ENCODE measurements at regions not wholly inside any gene's neighbourhood (a gene's known extent, or its start where the extent isn't known, plus 50 kb on each side); places are given as distances from the start of the nearest gene placed in this dataset.

- no peak overlapping the region for H2BK120ac ChIP-seq (ENCODE audit: low read depth, low read length)
Observed at GRCh38 chr10:1944487-1944886, 207.2 kb upstream of the ADARB2 start.

GRCh38 chr10:1942478-1942877, 205.2 kb upstream of the ADARB2 start:
- no peak overlapping the region for H3K27ac ChIP-seq (replicated peaks; ENCODE audit: low read length)
- H4K8ac ChIP-seq (ENCODE audit: low read depth, low read length): no peak overlapping the region
- no peaks in the 10 kb centered on the region for H3K27me3 ChIP-seq (ENCODE audit: control insufficient read depth in 3 of 3, insufficient read depth in 3 of 3, low read depth in 1 of 3, low read length in 3 of 3)
- no peak overlapping the region for H3K23ac ChIP-seq (ENCODE audit: low read depth, low read length, poor library complexity)
- H3K4me1 ChIP-seq (ENCODE audit: control insufficient read depth in 2 of 2, insufficient read depth in 1 of 2, low read depth in 1 of 2, low read length in 2 of 2): no peaks in the 10 kb centered on the region
- H3K9me3 ChIP-seq (replicated peaks in 1 of 2; ENCODE audit: control insufficient read depth in 2 of 2, insufficient read depth in 1 of 2, low read depth in 1 of 2, low read length in 2 of 2): no peaks in the 10 kb centered on the region
- no peaks in the 10 kb centered on the region for H3K36me3 ChIP-seq (replicated peaks in 1 of 2; ENCODE audit: control insufficient read depth in 2 of 2, insufficient read depth in 2 of 2, low read length in 2 of 2)
- H2AFZ ChIP-seq (ENCODE audit: low read length): no peak overlapping the region
- H4K91ac ChIP-seq (ENCODE audit: low read depth, low read length, poor library complexity): no peak overlapping the region
- H3K79me1 ChIP-seq (ENCODE audit: low read depth, low read length): no peaks in the 10 kb centered on the region
- no peak overlapping the region for H3K4ac ChIP-seq (ENCODE audit: low read length)
- H2BK15ac ChIP-seq (ENCODE audit: low read length): no peak overlapping the region
- no peak overlapping the region for H2BK5ac ChIP-seq (ENCODE audit: low read length)
- no peak overlapping the region for H3K14ac ChIP-seq (ENCODE audit: low read length)
- H3K4me2 ChIP-seq (ENCODE audit: insufficient read depth, low read length, poor library complexity, severe bottlenecking): no peak overlapping the region
- no peak overlapping the region for H3K4me3 ChIP-seq (ENCODE audit: low read length in 2 of 2)
- no peak overlapping the region for H2BK120ac ChIP-seq (ENCODE audit: low read depth, low read length)
- H3K18ac ChIP-seq (ENCODE audit: low read length): no peak overlapping the region
- no peak overlapping the region for H2AK5ac ChIP-seq (ENCODE audit: low read depth, low read length)
- DNase-seq (ENCODE audit: low spot score): no peak
- no peak overlapping the region for H3K9ac ChIP-seq (ENCODE audit: low read depth, low read length, poor library complexity)
- no peak overlapping the region for H2BK12ac ChIP-seq (ENCODE audit: low read length)
- WGBS, 2 donors (ENCODE audit: extremely low coverage in 2 of 2, insufficient read length in 2 of 2, insufficient replicate concordance in 1 of 2): no CpG with 5 or more reads among the region's 7 CpGs

More at GRCh38 chr10:1944487-1944886, 207.2 kb upstream of the ADARB2 start:
- H3K9me3 ChIP-seq (replicated peaks in 1 of 2; ENCODE audit: control insufficient read depth in 2 of 2, insufficient read depth in 1 of 2, low read depth in 1 of 2, low read length in 2 of 2): no peaks in the 10 kb centered on the region
- H3K4me2 ChIP-seq (ENCODE audit: insufficient read depth, low read length, poor library complexity, severe bottlenecking): no peak overlapping the region
- H4K91ac ChIP-seq (ENCODE audit: low read depth, low read length, poor library complexity): no peak overlapping the region
- no peaks in the 10 kb centered on the region for H3K4me1 ChIP-seq (ENCODE audit: control insufficient read depth in 2 of 2, insufficient read depth in 1 of 2, low read depth in 1 of 2, low read length in 2 of 2)
- no peak overlapping the region for H3K27ac ChIP-seq (replicated peaks; ENCODE audit: low read length)
- WGBS, 2 donors (ENCODE audit: extremely low coverage in 2 of 2, insufficient read length in 2 of 2, insufficient replicate concordance in 1 of 2): no CpG with 5 or more reads among the region's 11 CpGs
- no peak overlapping the region for H2AK5ac ChIP-seq (ENCODE audit: low read depth, low read length)
- no peak overlapping the region for H2AFZ ChIP-seq (ENCODE audit: low read length)
- H3K4ac ChIP-seq (ENCODE audit: low read length): no peak overlapping the region
- no peak overlapping the region for H3K23ac ChIP-seq (ENCODE audit: low read depth, low read length, poor library complexity)
- H3K4me3 ChIP-seq (ENCODE audit: low read length in 2 of 2): no peak overlapping the region
- no peaks in the 10 kb centered on the region for H3K27me3 ChIP-seq (ENCODE audit: control insufficient read depth in 3 of 3, insufficient read depth in 3 of 3, low read depth in 1 of 3, low read length in 3 of 3)
- no peak overlapping the region for H3K18ac ChIP-seq (ENCODE audit: low read length)
- H4K8ac ChIP-seq (ENCODE audit: low read depth, low read length): no peak overlapping the region
- no peak overlapping the region for H2BK12ac ChIP-seq (ENCODE audit: low read length)
- H3K9ac ChIP-seq (ENCODE audit: low read depth, low read length, poor library complexity): no peak overlapping the region
- no peaks in the 10 kb centered on the region for H3K79me1 ChIP-seq (ENCODE audit: low read depth, low read length)
- no peak for DNase-seq (ENCODE audit: low spot score)
- no peak overlapping the region for H2BK5ac ChIP-seq (ENCODE audit: low read length)
- no peak overlapping the region for H3K14ac ChIP-seq (ENCODE audit: low read length)
- no peaks in the 10 kb centered on the region for H3K36me3 ChIP-seq (replicated peaks in 1 of 2; ENCODE audit: control insufficient read depth in 2 of 2, insufficient read depth in 2 of 2, low read length in 2 of 2)
- no peak overlapping the region for H2BK15ac ChIP-seq (ENCODE audit: low read length)

- Histone ChIP-seq H3K4me3 (ENCODE audit: low read length in 2 of 2) (no peak overlapping the region), H3K9ac (ENCODE audit: low read depth, low read length, poor library complexity) (no peak overlapping the region), H3K4ac (ENCODE audit: low read length) (no peak overlapping the region), H3K79me1 (ENCODE audit: low read depth, low read length) (no peaks in the 10 kb centered on the region), H3K9me3 (replicated peaks in 1 of 2; ENCODE audit: control insufficient read depth in 2 of 2, insufficient read depth in 1 of 2, low read depth in 1 of 2, low read length in 2 of 2) (no peaks in the 10 kb centered on the region), H3K23ac (ENCODE audit: low read depth, low read length, poor library complexity) (no peak overlapping the region), H3K27ac (replicated peaks; ENCODE audit: low read length) (no peak overlapping the region), H2BK12ac (ENCODE audit: low read length) (no peak overlapping the region), H4K8ac (ENCODE audit: low read depth, low read length) (no peak overlapping the region), H3K14ac (ENCODE audit: low read length) (no peak overlapping the region), H2AFZ (ENCODE audit: low read length) (no peak overlapping the region), H3K27me3 (ENCODE audit: control insufficient read depth in 3 of 3, insufficient read depth in 3 of 3, low read depth in 1 of 3, low read length in 3 of 3) (no peaks in the 10 kb centered on the region), H3K18ac (ENCODE audit: low read length) (no peak overlapping the region), H3K4me2 (ENCODE audit: insufficient read depth, low read length, poor library complexity, severe bottlenecking) (no peak overlapping the region), H2AK5ac (ENCODE audit: low read depth, low read length) (no peak overlapping the region), H3K4me1 (ENCODE audit: control insufficient read depth in 2 of 2, insufficient read depth in 1 of 2, low read depth in 1 of 2, low read length in 2 of 2) (no peaks in the 10 kb centered on the region), H2BK5ac (ENCODE audit: low read length) (no peak overlapping the region), H2BK15ac (ENCODE audit: low read length) (no peak overlapping the region), H4K91ac (ENCODE audit: low read depth, low read length, poor library complexity) (no peak overlapping the region), H3K36me3 (replicated peaks in 1 of 2; ENCODE audit: control insufficient read depth in 2 of 2, insufficient read depth in 2 of 2, low read length in 2 of 2) (no peaks in the 10 kb centered on the region), H2BK120ac (ENCODE audit: low read depth, low read length) (no peak overlapping the region)
- DNase-seq (ENCODE audit: low spot score): no peak
- WGBS, 2 donors (ENCODE audit: extremely low coverage in 2 of 2, insufficient read length in 2 of 2, insufficient replicate concordance in 1 of 2): no CpG with 5 or more reads among the region's 17 CpGs
Observed at GRCh38 chr10:1939016-1939415, 201.7 kb upstream of the ADARB2 start.

GRCh38 chr10:1938317-1938716, 201.0 kb upstream of the ADARB2 start:
- Histone ChIP-seq H2AFZ (ENCODE audit: low read length) (no peak overlapping the region), H4K8ac (ENCODE audit: low read depth, low read length) (no peak overlapping the region), H3K36me3 (replicated peaks in 1 of 2; ENCODE audit: control insufficient read depth in 2 of 2, insufficient read depth in 2 of 2, low read length in 2 of 2) (no peaks in the 10 kb centered on the region), H3K4me3 (ENCODE audit: low read length in 2 of 2) (no peak overlapping the region), H2BK12ac (ENCODE audit: low read length) (no peak overlapping the region), H3K27me3 (ENCODE audit: control insufficient read depth in 3 of 3, insufficient read depth in 3 of 3, low read depth in 1 of 3, low read length in 3 of 3) (no peaks in the 10 kb centered on the region), H3K14ac (ENCODE audit: low read length) (no peak overlapping the region), H3K23ac (ENCODE audit: low read depth, low read length, poor library complexity) (no peak overlapping the region), H3K9me3 (replicated peaks in 1 of 2; ENCODE audit: control insufficient read depth in 2 of 2, insufficient read depth in 1 of 2, low read depth in 1 of 2, low read length in 2 of 2) (no peaks in the 10 kb centered on the region), H3K79me1 (ENCODE audit: low read depth, low read length) (no peaks in the 10 kb centered on the region), H3K27ac (replicated peaks; ENCODE audit: low read length) (no peak overlapping the region), H2AK5ac (ENCODE audit: low read depth, low read length) (no peak overlapping the region), H2BK5ac (ENCODE audit: low read length) (no peak overlapping the region), H4K91ac (ENCODE audit: low read depth, low read length, poor library complexity) (no peak overlapping the region), H2BK120ac (ENCODE audit: low read depth, low read length) (no peak overlapping the region), H3K18ac (ENCODE audit: low read length) (no peak overlapping the region), H3K4me2 (ENCODE audit: insufficient read depth, low read length, poor library complexity, severe bottlenecking) (no peak overlapping the region), H3K9ac (ENCODE audit: low read depth, low read length, poor library complexity) (no peak overlapping the region), H2BK15ac (ENCODE audit: low read length) (no peak overlapping the region), H3K4ac (ENCODE audit: low read length) (no peak overlapping the region), H3K4me1 (ENCODE audit: control insufficient read depth in 2 of 2, insufficient read depth in 1 of 2, low read depth in 1 of 2, low read length in 2 of 2) (no peaks in the 10 kb centered on the region)
- WGBS, 2 donors (ENCODE audit: extremely low coverage in 2 of 2, insufficient read length in 2 of 2, insufficient replicate concordance in 1 of 2): no CpG with 5 or more reads among the region's 7 CpGs
- DNase-seq (ENCODE audit: low spot score): no peak
